Peyer's patch (tissue), 4 donors: ENCODE measurements at regions not wholly inside any gene's neighbourhood (a gene's known extent, or its start where the extent isn't known, plus 50 kb on each side); places are given as distances from the start of the nearest gene placed in this dataset.

Experiments
- POLR2A ChIP-seq, 2 donors: fragments of 450-650 bp; IDR thresholded peaks; one replicate each; pipeline ENCODE4 v1.5.1; 2017; ENCODE audit warnings: antibody characterized with exemption in 2 of 2, mild to moderate bottlenecking in 2 of 2, moderate library complexity in 2 of 2
- TF ChIP-seq, protein P1 (sequence below), 6 experiments: fragments of 450-650 bp in 4 of 6; fragments of 200-600 bp in 2 of 6; sonication (generic) in 1 of 6; IDR thresholded peaks; one replicate each; pipeline ENCODE4 v1.5.1; 2017 to 2019; ENCODE audit warnings: antibody characterized with exemption in 6 of 6, mild to moderate bottlenecking in 3 of 6, moderate library complexity in 1 of 6

DNA sequence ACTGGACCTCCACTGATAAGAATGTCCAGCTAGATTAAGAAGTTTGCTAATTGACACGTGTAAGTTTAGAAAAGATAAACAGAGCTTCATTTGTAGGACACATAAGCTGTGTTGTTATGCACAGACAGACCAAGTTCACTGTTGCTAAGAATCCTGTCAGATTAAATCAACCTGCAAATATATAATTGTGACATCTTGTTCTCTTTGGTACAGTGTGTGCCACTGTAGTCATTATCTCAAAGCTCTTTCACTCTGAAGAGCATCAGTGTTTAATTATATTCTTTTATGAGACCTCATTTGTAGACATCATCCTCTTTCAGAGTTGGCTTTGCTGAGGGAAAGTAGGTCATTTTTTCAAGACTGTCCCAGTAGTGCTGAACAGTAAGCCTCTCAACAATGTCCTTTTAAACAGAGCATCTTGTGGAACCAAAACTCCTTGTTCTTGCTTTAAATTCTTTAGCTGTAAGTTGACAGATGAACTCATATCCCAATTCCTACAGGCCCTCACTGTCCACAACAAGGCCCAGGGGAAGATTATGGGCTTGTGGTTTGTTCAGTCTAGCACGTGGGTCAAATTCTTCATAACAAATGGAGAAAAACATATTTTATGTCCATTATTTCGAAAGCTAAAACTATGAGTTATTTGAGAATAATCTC lies 252.4 kb downstream of the HDGFL1 start:
- TF ChIP-seq, protein P1, sequence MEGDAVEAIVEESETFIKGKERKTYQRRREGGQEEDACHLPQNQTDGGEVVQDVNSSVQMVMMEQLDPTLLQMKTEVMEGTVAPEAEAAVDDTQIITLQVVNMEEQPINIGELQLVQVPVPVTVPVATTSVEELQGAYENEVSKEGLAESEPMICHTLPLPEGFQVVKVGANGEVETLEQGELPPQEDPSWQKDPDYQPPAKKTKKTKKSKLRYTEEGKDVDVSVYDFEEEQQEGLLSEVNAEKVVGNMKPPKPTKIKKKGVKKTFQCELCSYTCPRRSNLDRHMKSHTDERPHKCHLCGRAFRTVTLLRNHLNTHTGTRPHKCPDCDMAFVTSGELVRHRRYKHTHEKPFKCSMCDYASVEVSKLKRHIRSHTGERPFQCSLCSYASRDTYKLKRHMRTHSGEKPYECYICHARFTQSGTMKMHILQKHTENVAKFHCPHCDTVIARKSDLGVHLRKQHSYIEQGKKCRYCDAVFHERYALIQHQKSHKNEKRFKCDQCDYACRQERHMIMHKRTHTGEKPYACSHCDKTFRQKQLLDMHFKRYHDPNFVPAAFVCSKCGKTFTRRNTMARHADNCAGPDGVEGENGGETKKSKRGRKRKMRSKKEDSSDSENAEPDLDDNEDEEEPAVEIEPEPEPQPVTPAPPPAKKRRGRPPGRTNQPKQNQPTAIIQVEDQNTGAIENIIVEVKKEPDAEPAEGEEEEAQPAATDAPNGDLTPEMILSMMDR (IDR thresholded peaks at IDR 0.05) = no peak
- no peak for TF ChIP-seq POLR2A (IDR thresholded peaks at IDR 0.05)
